ENCODE measurements at regions not wholly inside any gene's neighbourhood (a gene's known extent, or its start where the extent isn't known, plus 50 kb on each side); places are given as distances from the start of the nearest gene placed in this dataset.
"Not testable (repeated sequence)": the region's sequence is repeated elsewhere in the genome, so short reads cannot be mapped to it uniquely, and the experiment has no call there.

- DNase-seq (ENCODE audit: low read depth in 1 of 2, low spot score in 1 of 2) = no peak
- in situ Hi-C loops (cut with HindIII; ENCODE audit: low pct_unique_long_range_greater_than_20kb, low sequenced_read_pairs) = no loop called here
- no peak for TF ChIP-seq JUND (IDR thresholded peaks at IDR 0.05; ENCODE audit: low read depth)
Observed at GRCh38 chr2:220366765-220367164, 739.3 kb downstream of the SLC4A3 start.

GRCh38 chr2:220370764-220371163 is 743.3 kb downstream of the SLC4A3 start:
- TF ChIP-seq JUND (IDR thresholded peaks at IDR 0.05; ENCODE audit: low read depth) = no peak
- in situ Hi-C loops (cut with HindIII; ENCODE audit: low pct_unique_long_range_greater_than_20kb, low sequenced_read_pairs) = no loop called here
- no peak for DNase-seq (ENCODE audit: low read depth in 1 of 2, low spot score in 1 of 2)

- in situ Hi-C loops (cut with HindIII; ENCODE audit: low pct_unique_long_range_greater_than_20kb, low sequenced_read_pairs) = no loop called here
- no peak for DNase-seq (ENCODE audit: low read depth in 1 of 2, low spot score in 1 of 2)
- no peak for TF ChIP-seq JUND (IDR thresholded peaks at IDR 0.05; ENCODE audit: low read depth)
Observed at GRCh38 chr2:220371211-220371610, 743.8 kb downstream of the SLC4A3 start.

GRCh38 chr2:220373878-220374277 is 746.4 kb downstream of the SLC4A3 start:
- in situ Hi-C loops (cut with HindIII; ENCODE audit: low pct_unique_long_range_greater_than_20kb, low sequenced_read_pairs) = no loop called here
- DNase-seq (ENCODE audit: low read depth in 1 of 2, low spot score in 1 of 2) = peak in 1 of 2 experiments; percentile 20
- TF ChIP-seq JUND (IDR thresholded peaks at IDR 0.05; ENCODE audit: low read depth) = no peak

GRCh38 chr2:220374282-220374681 is 746.9 kb downstream of the SLC4A3 start:
- no peak for DNase-seq (ENCODE audit: low read depth in 1 of 2, low spot score in 1 of 2)
- in situ Hi-C loops (cut with HindIII; ENCODE audit: low pct_unique_long_range_greater_than_20kb, low sequenced_read_pairs) = no loop called here
- no peak for TF ChIP-seq JUND (IDR thresholded peaks at IDR 0.05; ENCODE audit: low read depth)

GRCh38 chr2:220377482-220378155 is 750.2 kb downstream of the SLC4A3 start:
- DNase-seq (ENCODE audit: low read depth in 1 of 2, low spot score in 1 of 2) = no peak
- TF ChIP-seq JUND (IDR thresholded peaks at IDR 0.05; ENCODE audit: low read depth) = no peak
- in situ Hi-C loops (cut with HindIII; ENCODE audit: low pct_unique_long_range_greater_than_20kb, low sequenced_read_pairs) = no loop called here

- DNase-seq (ENCODE audit: low read depth in 1 of 2, low spot score in 1 of 2); in situ Hi-C loops (cut with HindIII; ENCODE audit: low pct_unique_long_range_greater_than_20kb, low sequenced_read_pairs): not testable (repeated sequence)
Observed at GRCh38 chr2:220387758-220388157, 760.3 kb downstream of the SLC4A3 start.

GRCh38 chr2:220393711-220394110 is 766.3 kb downstream of the SLC4A3 start:
- in situ Hi-C loops (cut with HindIII; ENCODE audit: low pct_unique_long_range_greater_than_20kb, low sequenced_read_pairs) = no loop called here
- DNase-seq (ENCODE audit: low read depth in 1 of 2, low spot score in 1 of 2) = no peak
- no peak for TF ChIP-seq JUND (IDR thresholded peaks at IDR 0.05; ENCODE audit: low read depth)

- no peak for DNase-seq (ENCODE audit: low read depth in 1 of 2, low spot score in 1 of 2)
- in situ Hi-C loops (cut with HindIII; ENCODE audit: low pct_unique_long_range_greater_than_20kb, low sequenced_read_pairs) = no loop called here
- no peak for TF ChIP-seq JUND (IDR thresholded peaks at IDR 0.05; ENCODE audit: low read depth)
Observed at GRCh38 chr2:220394433-220394832, 767.0 kb downstream of the SLC4A3 start.

GRCh38 chr2:220396287-220396686 is 768.9 kb downstream of the SLC4A3 start:
- no peak for TF ChIP-seq JUND (IDR thresholded peaks at IDR 0.05; ENCODE audit: low read depth)
- no peak for DNase-seq (ENCODE audit: low read depth in 1 of 2, low spot score in 1 of 2)
- in situ Hi-C loops (cut with HindIII; ENCODE audit: low pct_unique_long_range_greater_than_20kb, low sequenced_read_pairs) = no loop called here

- in situ Hi-C loops (cut with HindIII; ENCODE audit: low pct_unique_long_range_greater_than_20kb, low sequenced_read_pairs) = no loop called here
- no peak for TF ChIP-seq JUND (IDR thresholded peaks at IDR 0.05; ENCODE audit: low read depth)
Observed at GRCh38 chr2:220410296-220410695, 782.9 kb downstream of the SLC4A3 start.

GRCh38 chr2:220417503-220417902 is 790.1 kb downstream of the SLC4A3 start:
- in situ Hi-C loops (cut with HindIII; ENCODE audit: low pct_unique_long_range_greater_than_20kb, low sequenced_read_pairs) = no loop called here
- no peak for DNase-seq (ENCODE audit: low read depth in 1 of 2, low spot score in 1 of 2)
- no peak for TF ChIP-seq JUND (IDR thresholded peaks at IDR 0.05; ENCODE audit: low read depth)

More at GRCh38 chr2:220410296-220410695, 782.9 kb downstream of the SLC4A3 start:
- no peak for DNase-seq (ENCODE audit: low read depth in 1 of 2, low spot score in 1 of 2)

GRCh38 chr2:220419647-220420046 is 792.2 kb downstream of the SLC4A3 start:
- no peak for DNase-seq (ENCODE audit: low read depth in 1 of 2, low spot score in 1 of 2)
- in situ Hi-C loops (cut with HindIII; ENCODE audit: low pct_unique_long_range_greater_than_20kb, low sequenced_read_pairs) = no loop called here
- no peak for TF ChIP-seq JUND (IDR thresholded peaks at IDR 0.05; ENCODE audit: low read depth)

GRCh38 chr2:220420820-220421219 is 793.4 kb downstream of the SLC4A3 start:
- DNase-seq (ENCODE audit: low read depth in 1 of 2, low spot score in 1 of 2) = no peak
- TF ChIP-seq JUND (IDR thresholded peaks at IDR 0.05; ENCODE audit: low read depth) = no peak
- in situ Hi-C loops (cut with HindIII; ENCODE audit: low pct_unique_long_range_greater_than_20kb, low sequenced_read_pairs) = no loop called here

Data from T47D (cell line).